GM12891 (cell line): ENCODE measurements at regions not wholly inside any gene's neighbourhood (a gene's known extent, or its start where the extent isn't known, plus 50 kb on each side); places are given as distances from the start of the nearest gene placed in this dataset.

ENCODE experiments used
- PAX5 ChIP-seq: IDR thresholded peaks from 2 replicates; pipeline ENCODE4 v1.6.1; 2011; ENCODE audit warnings: low read length, moderate library complexity, mild to moderate bottlenecking; ENCODE audit not compliant: insufficient read depth, severe bottlenecking
- POLR2A ChIP-seq: IDR thresholded peaks from 2 replicates; pipeline ENCODE4 v1.6.1; 2011; ENCODE audit warnings: low read depth, low read length, control low read depth
- POLR2AphosphoS5 ChIP-seq: IDR thresholded peaks from 2 replicates; pipeline ENCODE4 v1.6.1; 2011; ENCODE audit warnings: low read depth, low read length, control low read depth
- SPI1 ChIP-seq: IDR thresholded peaks from 2 replicates; pipeline ENCODE4 v1.6.1; 2011; ENCODE audit warnings: low read depth, low read length, control low read depth
- TAF1 ChIP-seq: IDR thresholded peaks from 2 replicates; pipeline ENCODE4 v1.6.1; 2011; ENCODE audit warnings: low read depth, low read length, control low read depth

- no peak for TF ChIP-seq POLR2A
- no peak for TF ChIP-seq POLR2AphosphoS5
- TF ChIP-seq SPI1: no peak
- TF ChIP-seq TAF1: no peak
- no peak for TF ChIP-seq PAX5
Measured at GRCh38 chr4:104592183-104592582, 97.5 kb upstream of the CXXC4 start.
